Kidney (tissue), 13 donors: ENCODE measurements at regions not wholly inside any gene's neighbourhood (a gene's known extent, or its start where the extent isn't known, plus 50 kb on each side); places are given as distances from the start of the nearest gene placed in this dataset.
A peak's percentile ranks its signal among the peaks of the same experiment; 100 is the strongest.

ENCODE experiments used
- DNase-seq, 5 donors: peaks; one replicate each; pipeline ENCODE4 v3.0.0-alpha.2; 2013 to 2020
- FAIRE-seq: peaks from 2 replicates; lab custom pipeline; 2012; peaks lifted over from hg19 to GRCh38; lab: Jason Lieb, UNC
- H3K27ac ChIP-seq, 2 donors: one replicate each; pipeline ENCODE4 v1.7.0; 2013; ENCODE audit warnings: low read depth in 2 of 2, low read length in 2 of 2, inconsistent platforms in 1 of 2
- H3K27me3 ChIP-seq: one replicate; pipeline ENCODE4 v1.7.1; 2013; ENCODE audit warnings: low read length, inconsistent platforms; ENCODE audit not compliant: control insufficient read depth, insufficient read depth
- H3K36me3 ChIP-seq, 3 donors: one replicate each; pipeline versions ENCODE4 v1.7.0 to v1.7.1; 2013; ENCODE audit warnings: low read length in 3 of 3, control low read depth in 1 of 3, inconsistent platforms in 1 of 3; ENCODE audit not compliant: insufficient read depth in 3 of 3, control insufficient read depth in 2 of 3
- H3K4me1 ChIP-seq, 3 donors: one replicate each; pipeline versions ENCODE4 v1.7.0 to v1.7.1; 2013; ENCODE audit warnings: low read length in 3 of 3, inconsistent platforms in 1 of 3, low read depth in 1 of 3; ENCODE audit not compliant: control insufficient read depth in 2 of 3, insufficient read depth in 2 of 3
- H3K4me3 ChIP-seq, 3 donors: one replicate each; pipeline versions ENCODE4 v1.7.0 to v1.8.1; 2013; ENCODE audit warnings: low read length in 3 of 3, control low read depth in 1 of 3, inconsistent platforms in 1 of 3
- H3K9ac ChIP-seq, 3 donors: one replicate each; pipeline versions ENCODE4 v1.7.0 to v1.7.1; 2013; ENCODE audit warnings: low read length in 3 of 3, control low read depth in 1 of 3, inconsistent platforms in 1 of 3
- H3K9me3 ChIP-seq, 3 donors: one replicate each; pipeline versions ENCODE4 v1.7.0 to v1.7.1; 2013; ENCODE audit warnings: low read length in 3 of 3, control low read depth in 1 of 3, inconsistent platforms in 1 of 3; ENCODE audit not compliant: control insufficient read depth in 2 of 3, insufficient read depth in 1 of 3
- intact Hi-C: fragments of 100-400 bp; cut with DNase I; formaldehyde crosslinking; loops from one replicate; pipeline ENCODE4 v1.11.1; 2022
- TF ChIP-seq, protein P1 (sequence below): IDR thresholded peaks from 3 replicates; pipeline ENCODE4 v1.5.1; 2012; ENCODE audit warnings: mild to moderate bottlenecking, moderate library complexity, borderline replicate concordance; ENCODE audit not compliant: insufficient read depth; ENCODE audit errors: extremely low read depth
- donor health status: control.
- donor health status: control.
- donor health status: control.
- donor health status: control.
- donor health status: control.
- donor health status: DM: yes; HTN: yes; CAD: no.
- donor health status: Normal renal cell carcinoma (clear cell type).

DNA sequence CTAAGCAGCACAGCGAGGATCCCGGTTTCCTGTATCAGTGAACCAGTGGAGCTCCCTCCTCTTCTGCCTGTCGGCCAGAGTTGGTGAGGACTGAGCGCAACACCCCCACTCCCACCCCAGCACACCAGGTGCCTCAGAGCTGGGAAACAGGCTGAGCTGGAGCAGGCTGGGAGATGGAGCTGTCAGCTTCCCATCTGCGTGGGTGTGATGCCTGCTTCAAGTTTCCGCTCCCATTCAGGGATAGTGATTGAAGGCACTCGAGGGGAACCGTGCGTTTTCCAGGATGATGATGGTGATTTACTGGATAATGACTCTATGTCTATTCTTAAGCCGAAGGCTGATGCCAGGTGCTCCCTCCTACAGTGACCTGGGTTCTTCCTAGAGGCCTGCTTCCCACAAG lies 144.5 kb downstream of the TMEM132E start:
- no peaks in the 10 kb centered on the region for H3K36me3 ChIP-seq
- no peak for FAIRE-seq
- DNase-seq, result peak in 4 of 5 donors; percentile 80 to 89 (median 88)
- TF ChIP-seq, protein P1, sequence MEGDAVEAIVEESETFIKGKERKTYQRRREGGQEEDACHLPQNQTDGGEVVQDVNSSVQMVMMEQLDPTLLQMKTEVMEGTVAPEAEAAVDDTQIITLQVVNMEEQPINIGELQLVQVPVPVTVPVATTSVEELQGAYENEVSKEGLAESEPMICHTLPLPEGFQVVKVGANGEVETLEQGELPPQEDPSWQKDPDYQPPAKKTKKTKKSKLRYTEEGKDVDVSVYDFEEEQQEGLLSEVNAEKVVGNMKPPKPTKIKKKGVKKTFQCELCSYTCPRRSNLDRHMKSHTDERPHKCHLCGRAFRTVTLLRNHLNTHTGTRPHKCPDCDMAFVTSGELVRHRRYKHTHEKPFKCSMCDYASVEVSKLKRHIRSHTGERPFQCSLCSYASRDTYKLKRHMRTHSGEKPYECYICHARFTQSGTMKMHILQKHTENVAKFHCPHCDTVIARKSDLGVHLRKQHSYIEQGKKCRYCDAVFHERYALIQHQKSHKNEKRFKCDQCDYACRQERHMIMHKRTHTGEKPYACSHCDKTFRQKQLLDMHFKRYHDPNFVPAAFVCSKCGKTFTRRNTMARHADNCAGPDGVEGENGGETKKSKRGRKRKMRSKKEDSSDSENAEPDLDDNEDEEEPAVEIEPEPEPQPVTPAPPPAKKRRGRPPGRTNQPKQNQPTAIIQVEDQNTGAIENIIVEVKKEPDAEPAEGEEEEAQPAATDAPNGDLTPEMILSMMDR, result no peak
- no peak overlapping the region for H3K27ac ChIP-seq
- H3K9me3 ChIP-seq, result no peaks in the 10 kb centered on the region
- intact Hi-C loops, result no loop called here
- no peak overlapping the region for H3K9ac ChIP-seq
- H3K4me3 ChIP-seq, result no peak overlapping the region
- H3K4me1 ChIP-seq, result no peaks in the 10 kb centered on the region
- peaks cover 2% of the 10 kb centered on the region for H3K27me3 ChIP-seq

GRCh38 chr17:34721326-34721725 lies 141.9 kb downstream of the TMEM132E start:
- no peak overlapping the region for H3K9ac ChIP-seq
- H3K4me3 ChIP-seq, result no peak overlapping the region
- H3K9me3 ChIP-seq, result no peaks in the 10 kb centered on the region
- intact Hi-C loops, result no loop called here
- TF ChIP-seq, protein P1, result no peak
- no peaks in the 10 kb centered on the region for H3K36me3 ChIP-seq
- DNase-seq (no peak), FAIRE-seq (no peak)
- peaks cover 2% of the 10 kb centered on the region for H3K27me3 ChIP-seq
- no peaks in the 10 kb centered on the region for H3K4me1 ChIP-seq
- no peak overlapping the region for H3K27ac ChIP-seq

DNA sequence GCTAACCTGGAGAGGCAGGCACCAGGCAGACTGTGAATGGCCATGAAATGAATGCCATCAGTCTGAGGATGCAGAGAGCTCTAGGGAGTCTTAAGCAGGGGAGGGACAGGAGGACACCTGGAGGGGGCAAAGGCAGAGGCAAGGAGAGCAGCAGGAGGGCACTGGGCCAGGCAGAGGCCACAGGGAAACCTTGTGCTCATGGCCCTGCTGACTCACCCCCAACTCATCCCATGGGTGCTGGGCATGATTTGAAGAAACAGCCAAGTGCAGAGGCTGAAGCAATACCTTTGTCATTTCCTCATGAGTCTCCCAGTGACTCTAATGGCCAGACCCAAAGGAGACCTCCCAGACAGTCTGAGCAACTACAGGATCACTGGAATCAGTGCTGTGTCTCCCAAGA lies 141.4 kb downstream of the TMEM132E start:
- intact Hi-C loops, result no loop called here
- DNase-seq (no peak), FAIRE-seq (no peak)
- TF ChIP-seq, protein P1, result no peak
- H3K4me1 ChIP-seq, result no peaks in the 10 kb centered on the region
- H3K27ac ChIP-seq, result no peak overlapping the region
- no peak overlapping the region for H3K4me3 ChIP-seq
- no peaks in the 10 kb centered on the region for H3K9me3 ChIP-seq
- H3K27me3 ChIP-seq, result peaks cover 2% of the 10 kb centered on the region
- no peak overlapping the region for H3K9ac ChIP-seq
- no peaks in the 10 kb centered on the region for H3K36me3 ChIP-seq

GRCh38 chr17:34719569-34719968 lies 140.2 kb downstream of the TMEM132E start:
- Histone ChIP-seq H3K9me3 (no peaks in the 10 kb centered on the region), H3K27me3 (peaks cover 2% of the 10 kb centered on the region), H3K4me3 (no peak overlapping the region), H3K27ac (no peak overlapping the region), H3K9ac (no peak overlapping the region), H3K4me1 (no peaks in the 10 kb centered on the region), H3K36me3 (no peaks in the 10 kb centered on the region)
- TF ChIP-seq, protein P1, result no peak
- intact Hi-C loops, result no loop called here
- DNase-seq, result no peak
- FAIRE-seq, result no peak
